HepG2 (cell line): ENCODE measurements at regions not wholly inside any gene's neighbourhood (a gene's known extent, or its start where the extent isn't known, plus 50 kb on each side); places are given as distances from the start of the nearest gene placed in this dataset.

Experiments used
- ATAC-seq: fragments of 200-7000 bp; cut with Tn5 transposase; 3 replicates; pipeline ENCODE4 v1.9.1; 2020; ENCODE audit warnings: mild to moderate bottlenecking, moderate library complexity
- BruUV-seq: library from RNA; stranded (reverse); fragments of 400-500 nt; replicated peaks from 2 replicates; lab custom pipeline; 2021; lab: Mats Ljungman, UMichigan
- CTCF ChIA-PET: fragments of 300-600 bp; formaldehyde crosslinking; extraction: SDS; loops from one replicate; lab custom pipeline; 2021; ENCODE audit warnings: low total read pairs, inconsistent platforms, low intra/inter-chr PET ratio; lab: Yijun Ruan, JAX
- POLR2A ChIA-PET: fragments of 350-600 bp; sonication (Branson Sonifier 250); formaldehyde crosslinking; loops from one replicate; lab custom pipeline; 2020; ENCODE audit warnings: antibody characterized with exemption, inconsistent platforms; lab: Yijun Ruan, JAX
- DNase-seq: peaks from one replicate; pipeline ENCODE4 v3.0.0-alpha.2; 2015; ENCODE audit warnings: low spot score
- FAIRE-seq: peaks from 3 replicates; lab custom pipeline; 2011; peaks lifted over from hg19 to GRCh38; lab: Jason Lieb, UNC
- H2AFZ ChIP-seq: one replicate; pipeline ENCODE4 v1.6.1; 2011; ENCODE audit warnings: low read length, inconsistent platforms
- H3K27ac ChIP-seq: fragments of 300-600 bp; 3 replicates; pipeline ENCODE4 v1.8.0; 2011; ENCODE audit warnings: mixed run types, mild to moderate bottlenecking, mixed read lengths, low read length, inconsistent platforms; ENCODE audit not compliant: insufficient read depth; ENCODE audit errors: extremely low read length
- H3K27me3 ChIP-seq, 2 experiments: fragments of 200-600 bp in 1 of 2; 2 replicates in 1 of 2; 3 replicates in 1 of 2; pipeline versions ENCODE4 v1.6.0 to v1.8.0; 2011; ENCODE audit warnings: low read length in 2 of 2, mild to moderate bottlenecking in 2 of 2, moderate library complexity in 2 of 2, inconsistent platforms in 1 of 2; ENCODE audit not compliant: insufficient read depth in 2 of 2, control insufficient read depth in 1 of 2
- H3K36me3 ChIP-seq, 2 experiments: fragments of 200-600 bp in 1 of 2; replicated peaks in 1 of 2; 2 replicates in 1 of 2; 3 replicates in 1 of 2; pipeline versions ENCODE4 v1.5.1 to v1.8.0; 2011; ENCODE audit warnings: low read length in 2 of 2, inconsistent platforms in 1 of 2; ENCODE audit not compliant: insufficient read depth in 2 of 2, control insufficient read depth in 1 of 2
- H3K4me1 ChIP-seq: 2 replicates; pipeline ENCODE4 v1.5.1; 2012; ENCODE audit warnings: low read length, inconsistent platforms; ENCODE audit not compliant: insufficient read depth
- H3K4me2 ChIP-seq: 2 replicates; pipeline ENCODE4 v1.6.0; 2011; ENCODE audit warnings: low read depth, low read length, inconsistent platforms
- H3K4me3 ChIP-seq, 3 experiments: fragments of 200-600 bp in 1 of 3; sonication (generic), shearing (Covaris generic) in 1 of 3; replicated peaks in 1 of 3; 2 replicates each; pipeline ENCODE4 v1.5.1; 2011 to 2016; ENCODE audit warnings: low read length in 3 of 3, inconsistent platforms in 2 of 3, low read depth in 2 of 3, mild to moderate bottlenecking in 2 of 3, control low read depth in 1 of 3, mixed read lengths in 1 of 3; ENCODE audit not compliant: insufficient read depth in 1 of 3
- H3K79me2 ChIP-seq: one replicate; pipeline ENCODE4 v1.6.1; 2011; ENCODE audit warnings: low read length, inconsistent platforms; ENCODE audit not compliant: insufficient read depth
- H3K9ac ChIP-seq: 2 replicates; pipeline ENCODE4 v1.6.0; 2011; ENCODE audit warnings: mild to moderate bottlenecking, low read depth, low read length, inconsistent platforms; ENCODE audit not compliant: insufficient read depth
- H3K9me3 ChIP-seq: 2 replicates; pipeline ENCODE4 v1.5.1; 2012; ENCODE audit warnings: mild to moderate bottlenecking, low read length
- H4K20me1 ChIP-seq: 2 replicates; pipeline ENCODE4 v1.6.0; 2011; ENCODE audit warnings: inconsistent platforms, mild to moderate bottlenecking, low read length, moderate library complexity; ENCODE audit not compliant: insufficient read depth
- CHCHD3 ChIP-seq: sonication (generic); formaldehyde crosslinking; IDR thresholded peaks from 2 replicates; pipeline ENCODE4 v1.8.0; 2022; ENCODE audit warnings: mild to moderate bottlenecking, missing genetic modification reagents, moderate library complexity
- CHD4 ChIP-seq: fragments of 200-600 bp; sonication (generic); IDR thresholded peaks from 2 replicates; pipeline ENCODE4 v1.7.0; 2017; ENCODE audit warnings: mild to moderate bottlenecking, low read length, borderline replicate concordance
- DR1 ChIP-seq: sonication (generic); formaldehyde crosslinking; IDR thresholded peaks from 2 replicates; pipeline ENCODE4 v1.8.0; 2021; ENCODE audit warnings: mild to moderate bottlenecking, missing genetic modification reagents, inconsistent platforms
- GATAD1 ChIP-seq: IDR thresholded peaks from 2 replicates; pipeline ENCODE4 v1.6.1; 2016; ENCODE audit warnings: missing genetic modification reagents, missing compliant biosample characterization
- KDM4B ChIP-seq: sonication (generic); formaldehyde crosslinking; IDR thresholded peaks from 2 replicates; pipeline ENCODE4 v1.4.0; 2020; ENCODE audit warnings: missing genetic modification reagents
- POLR2AphosphoS5 ChIP-seq: IDR thresholded peaks from 2 replicates; pipeline ENCODE4 v1.6.1; 2012; ENCODE audit warnings: low read depth, low read length
- RARA ChIP-seq: IDR thresholded peaks from 2 replicates; pipeline ENCODE4 v1.6.1; 2016; ENCODE audit warnings: missing genetic modification reagents, missing compliant biosample characterization
- RXRB ChIP-seq: IDR thresholded peaks from 2 replicates; pipeline ENCODE4 v1.6.1; 2016; ENCODE audit warnings: borderline replicate concordance, missing genetic modification reagents, missing compliant biosample characterization
- SPEN ChIP-seq: sonication (generic); formaldehyde crosslinking; IDR thresholded peaks from 2 replicates; pipeline ENCODE4 v1.5.1; 2020; ENCODE audit warnings: low read depth, mild to moderate bottlenecking, missing genetic modification reagents
- SRSF4 ChIP-seq: fragments of 200-400 bp; formaldehyde crosslinking; IDR thresholded peaks from one replicate; pipeline ENCODE4 v1.6.1; 2018; ENCODE audit warnings: mild to moderate bottlenecking, low read depth, low read length, moderate library complexity; ENCODE audit not compliant: poor library complexity, severe bottlenecking
- SYNCRIP ChIP-seq: fragments of 200-400 bp; formaldehyde crosslinking; IDR thresholded peaks from 2 replicates; pipeline ENCODE4 v1.6.1; 2018; ENCODE audit warnings: mild to moderate bottlenecking, low read depth, low read length; ENCODE audit not compliant: insufficient read depth
- XRCC5 ChIP-seq: fragments of 200-400 bp; formaldehyde crosslinking; optimal IDR thresholded peaks from 2 replicates; pipeline ENCODE3; 2017; ENCODE audit warnings: mild to moderate bottlenecking, low read length
- YEATS2 ChIP-seq: sonication (generic); formaldehyde crosslinking; IDR thresholded peaks from 2 replicates; pipeline ENCODE4 v1.4.0; 2020; ENCODE audit warnings: missing genetic modification reagents, borderline replicate concordance
- ZBTB26 ChIP-seq: IDR thresholded peaks from 2 replicates; pipeline ENCODE4 v1.6.1; 2016; ENCODE audit warnings: missing compliant biosample characterization, missing genetic modification reagents, borderline replicate concordance
- ZNF317 ChIP-seq: sonication (generic); formaldehyde crosslinking; IDR thresholded peaks from 2 replicates; pipeline ENCODE4 v1.5.0; 2020; ENCODE audit warnings: mild to moderate bottlenecking, missing genetic modification reagents
- ZNF34 ChIP-seq: sonication (generic); formaldehyde crosslinking; IDR thresholded peaks from 2 replicates; pipeline ENCODE4 v1.4.0; 2020; ENCODE audit warnings: mild to moderate bottlenecking, missing genetic modification reagents, borderline replicate concordance
- in situ Hi-C: cut with HindIII; loops from 2 replicates; pipeline ENCODE4 v1.10.0; 2017; ENCODE audit warnings: low pct_unique_long_range_greater_than_20kb; ENCODE audit not compliant: extremely low pct_ligation_motif_present
- intact Hi-C: fragments of 100-400 bp; cut with micrococcal nuclease; formaldehyde crosslinking; loops from one replicate; pipeline ENCODE4 v1.10.0; 2022; ENCODE audit not compliant: unreplicated experiment

- TF ChIP-seq POLR2AphosphoS5, result no peak
- TF ChIP-seq ZNF317 (CRISPR knock-in tag), result no peak
Observed at GRCh38 chr6:134550604-134551003, 232.7 kb upstream of the SGK1 start (continued).

- ATAC-seq, result no peak
- no peak for DNase-seq
- no peak for FAIRE-seq
- intact Hi-C loops (no loop called here), in situ Hi-C loops (no loop called here)
- no peak overlapping the region for H3K27ac ChIP-seq
- POLR2A ChIA-PET, result no interaction called here
- H3K79me2 ChIP-seq, result no peaks in the 10 kb centered on the region
- no peaks in the 10 kb centered on the region for H3K27me3 ChIP-seq
- no peak overlapping the region for H3K9ac ChIP-seq
- no peak overlapping the region for H2AFZ ChIP-seq
- H3K4me3 ChIP-seq, result no peak overlapping the region
- H3K4me1 ChIP-seq, result no peaks in the 10 kb centered on the region
- BruUV-seq, result no TSS peak
- no peaks in the 10 kb centered on the region for H4K20me1 ChIP-seq
- no peaks in the 10 kb centered on the region for H3K9me3 ChIP-seq
- CTCF ChIA-PET, result no interaction called here
- H3K4me2 ChIP-seq, result no peak overlapping the region
- no peaks in the 10 kb centered on the region for H3K36me3 ChIP-seq
- TF ChIP-seq DR1 (CRISPR knock-in tag) (no peak), CHCHD3 (CRISPR knock-in tag) (no peak), KDM4B (CRISPR knock-in tag) (no peak), SRSF4 (no peak), YEATS2 (no peak), SYNCRIP (no peak), ZBTB26 (CRISPR knock-in tag) (no peak), CHD4 (no peak), ZNF34 (CRISPR knock-in tag) (no peak), SPEN (CRISPR knock-in tag) (no peak), XRCC5 (no peak), GATAD1 (CRISPR knock-in tag) (no peak), RXRB (CRISPR knock-in tag) (no peak), RARA (CRISPR knock-in tag) (no peak)
Observed at GRCh38 chr6:134549854-134550253, 231.9 kb upstream of the SGK1 start.
